LNCaP clone FGC (cell line): ENCODE measurements at regions not wholly inside any gene's neighbourhood (a gene's known extent, or its start where the extent isn't known, plus 50 kb on each side); places are given as distances from the start of the nearest gene placed in this dataset.

Source experiments
- DNase-seq: peaks from one replicate; pipeline ENCODE4 v3.0.0-alpha.2; 2011; ENCODE audit warnings: low read depth
- H3K4me3 ChIP-seq: 2 replicates; pipeline ENCODE4 v1.5.1; 2011; ENCODE audit warnings: mild to moderate bottlenecking, low read depth, low read length, control low read depth
- CTCF ChIP-seq: IDR thresholded peaks from 2 replicates; pipeline ENCODE4 v1.5.1; 2012; ENCODE audit warnings: mild to moderate bottlenecking; ENCODE audit not compliant: control insufficient read depth, insufficient read depth; ENCODE audit errors: extremely low read depth

DNA sequence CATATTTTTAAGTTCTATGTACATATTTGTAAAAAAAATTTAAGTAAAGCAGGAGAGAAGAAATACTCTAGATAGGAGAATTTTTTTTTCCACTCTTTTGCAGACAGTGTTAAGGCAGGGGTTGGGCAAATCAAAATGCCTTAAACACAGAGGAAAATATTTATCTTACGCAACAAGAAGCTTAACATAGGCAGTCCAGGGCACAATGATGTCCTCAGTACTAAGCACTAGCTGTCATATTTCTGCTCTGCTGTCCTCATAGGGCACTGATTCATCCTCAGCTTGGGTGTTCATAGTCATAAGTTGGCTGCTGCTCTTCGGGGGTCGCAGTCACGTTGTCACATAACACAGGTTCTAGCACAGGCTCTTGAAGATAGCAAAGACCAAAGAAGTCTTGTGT is 247.4 kb downstream of the PTBP2 start:
- DNase-seq = no peak
- H3K4me3 ChIP-seq = no peak overlapping the region
- no peak for TF ChIP-seq CTCF

- no peak overlapping the region for H3K4me3 ChIP-seq
- TF ChIP-seq CTCF = no peak
- DNase-seq = no peak
Observed at GRCh38 chr1:96969656-96970163, 248.1 kb downstream of the PTBP2 start.

- no peak overlapping the region for H3K4me3 ChIP-seq
- no peak for TF ChIP-seq CTCF
- no peak for DNase-seq
Observed at GRCh38 chr1:96971439-96971838, 249.9 kb downstream of the PTBP2 start.

GRCh38 chr1:96971849-96972602 is 250.4 kb downstream of the PTBP2 start:
- peak; percentile 22 for DNase-seq
- H3K4me3 ChIP-seq = no peak overlapping the region
- TF ChIP-seq CTCF = no peak

- no peak for TF ChIP-seq CTCF
- DNase-seq = no peak
Observed at GRCh38 chr1:96973605-96974004, 252.0 kb downstream of the PTBP2 start.

GRCh38 chr1:96978444-96978843 is 256.9 kb downstream of the PTBP2 start:
- H3K4me3 ChIP-seq = no peak overlapping the region
- TF ChIP-seq CTCF = no peak
- no peak for DNase-seq

More at GRCh38 chr1:96973605-96974004, 252.0 kb downstream of the PTBP2 start:
- no peak overlapping the region for H3K4me3 ChIP-seq

GRCh38 chr1:96978901-96979300 is 257.3 kb downstream of the PTBP2 start:
- H3K4me3 ChIP-seq = no peak overlapping the region
- DNase-seq = no peak
- no peak for TF ChIP-seq CTCF
